ENCODE measurements at regions not wholly inside any gene's neighbourhood (a gene's known extent, or its start where the extent isn't known, plus 50 kb on each side); places are given as distances from the start of the nearest gene placed in this dataset.

GRCh38 chr3:110375751-110376518 lies 695.7 kb upstream of the NECTIN3 start:
- no peak for DNase-seq
- H3K36me3 Mint-ChIP-seq (ENCODE audit: unreplicated experiment), result no peaks in the 10 kb centered on the region
- no peaks in the 10 kb centered on the region for H3K4me1 Mint-ChIP-seq (ENCODE audit: low read depth, unreplicated experiment)
- H3K4me3 Mint-ChIP-seq (ENCODE audit: unreplicated experiment), result no peak overlapping the region
- TF ChIP-seq CTCF (IDR thresholded peaks at IDR 0.05; ENCODE audit: partially characterized antibody, unreplicated experiment), result no peak
- no peaks in the 10 kb centered on the region for H3K9me3 Mint-ChIP-seq (ENCODE audit: unreplicated experiment)
- H3K27ac Mint-ChIP-seq (ENCODE audit: unreplicated experiment), result no peak overlapping the region
- no peaks in the 10 kb centered on the region for H3K27me3 Mint-ChIP-seq (ENCODE audit: unreplicated experiment)

GRCh38 chr3:110378481-110378880 lies 693.1 kb upstream of the NECTIN3 start:
- Mint-ChIP-seq H3K27me3 (ENCODE audit: unreplicated experiment) (no peaks in the 10 kb centered on the region), H3K36me3 (ENCODE audit: unreplicated experiment) (no peaks in the 10 kb centered on the region), H3K27ac (ENCODE audit: unreplicated experiment) (peak overlapping the region; percentile 4), H3K4me1 (ENCODE audit: low read depth, unreplicated experiment) (no peaks in the 10 kb centered on the region), H3K4me3 (ENCODE audit: unreplicated experiment) (no peak overlapping the region), H3K9me3 (ENCODE audit: unreplicated experiment) (no peaks in the 10 kb centered on the region)
- no peak for TF ChIP-seq CTCF (IDR thresholded peaks at IDR 0.05; ENCODE audit: partially characterized antibody, unreplicated experiment)
- DNase-seq, result no peak

- no peak for TF ChIP-seq CTCF (IDR thresholded peaks at IDR 0.05; ENCODE audit: partially characterized antibody, unreplicated experiment)
These were observed 689.6 kb upstream of the NECTIN3 start for GRCh38 chr3:110381992-110382391.

GRCh38 chr3:110383356-110383755 lies 688.3 kb upstream of the NECTIN3 start:
- no peak overlapping the region for H3K27ac Mint-ChIP-seq (ENCODE audit: unreplicated experiment)

More at GRCh38 chr3:110381992-110382391, 689.6 kb upstream of the NECTIN3 start:
- Mint-ChIP-seq H3K4me1 (ENCODE audit: low read depth, unreplicated experiment) (no peaks in the 10 kb centered on the region), H3K27me3 (ENCODE audit: unreplicated experiment) (no peaks in the 10 kb centered on the region), H3K36me3 (ENCODE audit: unreplicated experiment) (no peaks in the 10 kb centered on the region), H3K9me3 (ENCODE audit: unreplicated experiment) (no peaks in the 10 kb centered on the region), H3K4me3 (ENCODE audit: unreplicated experiment) (no peak overlapping the region), H3K27ac (ENCODE audit: unreplicated experiment) (no peak overlapping the region)
- DNase-seq, result no peak

More at GRCh38 chr3:110383356-110383755, 688.3 kb upstream of the NECTIN3 start:
- no peaks in the 10 kb centered on the region for H3K27me3 Mint-ChIP-seq (ENCODE audit: unreplicated experiment)
- no peak for TF ChIP-seq CTCF (IDR thresholded peaks at IDR 0.05; ENCODE audit: partially characterized antibody, unreplicated experiment)
- H3K9me3 Mint-ChIP-seq (ENCODE audit: unreplicated experiment), result no peaks in the 10 kb centered on the region
- no peaks in the 10 kb centered on the region for H3K4me1 Mint-ChIP-seq (ENCODE audit: low read depth, unreplicated experiment)
- H3K36me3 Mint-ChIP-seq (ENCODE audit: unreplicated experiment), result no peaks in the 10 kb centered on the region
- no peak for DNase-seq
- no peak overlapping the region for H3K4me3 Mint-ChIP-seq (ENCODE audit: unreplicated experiment)
